ENCODE measurements at regions not wholly inside any gene's neighbourhood (a gene's known extent, or its start where the extent isn't known, plus 50 kb on each side); places are given as distances from the start of the nearest gene placed in this dataset.
A peak's percentile ranks its signal among the peaks of the same experiment; 100 is the strongest.

GRCh38 chr1:219383281-219383680, 209.6 kb downstream of the LYPLAL1 start:
- no peak overlapping the region for H3K23ac ChIP-seq (ENCODE audit: low read length in 2 of 2)
- no peak overlapping the region for H3K18ac ChIP-seq (ENCODE audit: low read depth in 1 of 2, low read length in 2 of 2)
- H3K4me2 ChIP-seq (ENCODE audit: low read length, poor library complexity, severe bottlenecking), result no peak overlapping the region
- no peak overlapping the region for H3K14ac ChIP-seq (ENCODE audit: low read length in 2 of 2)
- H4K91ac ChIP-seq (ENCODE audit: low read length), result no peak overlapping the region
- no peaks in the 10 kb centered on the region for H3K27me3 ChIP-seq (ENCODE audit: control insufficient read depth in 1 of 2, insufficient read depth in 1 of 2, low read length in 2 of 2)
- no peak overlapping the region for H2AFZ ChIP-seq (ENCODE audit: low read depth, low read length)
- no peaks in the 10 kb centered on the region for H3K36me3 ChIP-seq (ENCODE audit: control insufficient read depth in 1 of 2, insufficient read depth in 2 of 2, low read depth in 1 of 2, low read length in 2 of 2)
- H3K27ac ChIP-seq (ENCODE audit: low read length, poor library complexity, severe bottlenecking), result no peak overlapping the region
- no peak overlapping the region for H3K4ac ChIP-seq (ENCODE audit: low read depth in 1 of 2, low read length in 2 of 2)
- H3K4me3 ChIP-seq (ENCODE audit: insufficient read depth in 1 of 2, low read depth in 1 of 2, low read length in 2 of 2), result no peak overlapping the region
- no peak overlapping the region for H4K8ac ChIP-seq (ENCODE audit: low read length)
- no peaks in the 10 kb centered on the region for H3K9me3 ChIP-seq (ENCODE audit: control insufficient read depth, low read length)
- H3K79me1 ChIP-seq (replicated peaks; ENCODE audit: low read length, poor library complexity, severe bottlenecking), result no peaks in the 10 kb centered on the region
- DNase-seq, result no peak
- no peak overlapping the region for H2AK5ac ChIP-seq (ENCODE audit: low read length, severe bottlenecking)
- peaks cover 6% of the 10 kb centered on the region for H3K4me1 ChIP-seq (ENCODE audit: control insufficient read depth, insufficient read depth, low read depth, low read length)
- H2BK15ac ChIP-seq (ENCODE audit: low read depth, poor library complexity, severe bottlenecking), result no peak overlapping the region
- no peak overlapping the region for H2BK12ac ChIP-seq (ENCODE audit: low read length in 2 of 2)
- H3K9ac ChIP-seq (ENCODE audit: low read length), result no peak overlapping the region
- no peak overlapping the region for H2BK120ac ChIP-seq (ENCODE audit: low read depth, low read length)
- H2BK5ac ChIP-seq (ENCODE audit: low read depth, low read length, poor library complexity, severe bottlenecking), result no peak overlapping the region

- Histone ChIP-seq H3K79me1 (replicated peaks; ENCODE audit: low read length, poor library complexity, severe bottlenecking) (no peaks in the 10 kb centered on the region), H3K4ac (ENCODE audit: low read depth in 1 of 2, low read length in 2 of 2) (no peak overlapping the region), H3K27ac (ENCODE audit: low read length, poor library complexity, severe bottlenecking) (no peak overlapping the region), H3K36me3 (ENCODE audit: control insufficient read depth in 1 of 2, insufficient read depth in 2 of 2, low read depth in 1 of 2, low read length in 2 of 2) (no peaks in the 10 kb centered on the region), H2BK120ac (ENCODE audit: low read depth, low read length) (no peak overlapping the region), H2BK12ac (ENCODE audit: low read length in 2 of 2) (no peak overlapping the region), H2BK5ac (ENCODE audit: low read depth, low read length, poor library complexity, severe bottlenecking) (no peak overlapping the region), H4K91ac (ENCODE audit: low read length) (no peak overlapping the region), H3K18ac (ENCODE audit: low read depth in 1 of 2, low read length in 2 of 2) (no peak overlapping the region), H3K4me2 (ENCODE audit: low read length, poor library complexity, severe bottlenecking) (no peak overlapping the region), H3K9me3 (ENCODE audit: control insufficient read depth, low read length) (no peaks in the 10 kb centered on the region), H2BK15ac (ENCODE audit: low read depth, poor library complexity, severe bottlenecking) (no peak overlapping the region), H3K14ac (ENCODE audit: low read length in 2 of 2) (no peak overlapping the region), H2AFZ (ENCODE audit: low read depth, low read length) (no peak overlapping the region), H3K9ac (ENCODE audit: low read length) (no peak overlapping the region), H3K4me1 (ENCODE audit: control insufficient read depth, insufficient read depth, low read depth, low read length) (peaks cover 6% of the 10 kb centered on the region), H4K8ac (ENCODE audit: low read length) (no peak overlapping the region), H3K23ac (ENCODE audit: low read length in 2 of 2) (no peak overlapping the region), H3K4me3 (ENCODE audit: insufficient read depth in 1 of 2, low read depth in 1 of 2, low read length in 2 of 2) (no peak overlapping the region), H2AK5ac (ENCODE audit: low read length, severe bottlenecking) (no peak overlapping the region), H3K27me3 (ENCODE audit: control insufficient read depth in 1 of 2, insufficient read depth in 1 of 2, low read length in 2 of 2) (no peaks in the 10 kb centered on the region)
- no peak for DNase-seq
- no CpG with 5 or more reads among the region's 1 CpG for WGBS
These were observed 207.7 kb downstream of the LYPLAL1 start for GRCh38 chr1:219381396-219381795.

GRCh38 chr1:219380463-219380862, 206.8 kb downstream of the LYPLAL1 start:
- H3K79me1 ChIP-seq (replicated peaks; ENCODE audit: low read length, poor library complexity, severe bottlenecking), result no peaks in the 10 kb centered on the region
- no peak overlapping the region for H2BK15ac ChIP-seq (ENCODE audit: low read depth, poor library complexity, severe bottlenecking)
- H3K18ac ChIP-seq (ENCODE audit: low read depth in 1 of 2, low read length in 2 of 2), result no peak overlapping the region
- H2BK120ac ChIP-seq (ENCODE audit: low read depth, low read length), result no peak overlapping the region
- no peak overlapping the region for H3K14ac ChIP-seq (ENCODE audit: low read length in 2 of 2)
- H3K27me3 ChIP-seq (ENCODE audit: control insufficient read depth in 1 of 2, insufficient read depth in 1 of 2, low read length in 2 of 2), result no peaks in the 10 kb centered on the region
- no peak overlapping the region for H2BK12ac ChIP-seq (ENCODE audit: low read length in 2 of 2)
- H3K23ac ChIP-seq (ENCODE audit: low read length in 2 of 2), result no peak overlapping the region
- H3K9ac ChIP-seq (ENCODE audit: low read length), result no peak overlapping the region
- no peak overlapping the region for H4K8ac ChIP-seq (ENCODE audit: low read length)
- H3K4ac ChIP-seq (ENCODE audit: low read depth in 1 of 2, low read length in 2 of 2), result no peak overlapping the region
- 94% methylated on average over 4 of the region's 5 CpGs for WGBS
- H3K9me3 ChIP-seq (ENCODE audit: control insufficient read depth, low read length), result no peaks in the 10 kb centered on the region
- DNase-seq, result no peak
- H2AK5ac ChIP-seq (ENCODE audit: low read length, severe bottlenecking), result peak overlapping the region; percentile 95
- peaks cover 6% of the 10 kb centered on the region for H3K4me1 ChIP-seq (ENCODE audit: control insufficient read depth, insufficient read depth, low read depth, low read length)
- H3K4me2 ChIP-seq (ENCODE audit: low read length, poor library complexity, severe bottlenecking), result no peak overlapping the region
- no peak overlapping the region for H4K91ac ChIP-seq (ENCODE audit: low read length)
- H3K36me3 ChIP-seq (ENCODE audit: control insufficient read depth in 1 of 2, insufficient read depth in 2 of 2, low read depth in 1 of 2, low read length in 2 of 2), result no peaks in the 10 kb centered on the region
- H2AFZ ChIP-seq (ENCODE audit: low read depth, low read length), result no peak overlapping the region
- no peak overlapping the region for H2BK5ac ChIP-seq (ENCODE audit: low read depth, low read length, poor library complexity, severe bottlenecking)
- no peak overlapping the region for H3K27ac ChIP-seq (ENCODE audit: low read length, poor library complexity, severe bottlenecking)
- H3K4me3 ChIP-seq (ENCODE audit: insufficient read depth in 1 of 2, low read depth in 1 of 2, low read length in 2 of 2), result no peak overlapping the region

- Histone ChIP-seq H3K9me3 (ENCODE audit: control insufficient read depth, low read length) (no peaks in the 10 kb centered on the region), H3K4me3 (ENCODE audit: insufficient read depth in 1 of 2, low read depth in 1 of 2, low read length in 2 of 2) (no peak overlapping the region), H3K27ac (ENCODE audit: low read length, poor library complexity, severe bottlenecking) (peak overlapping the region; percentile 25), H2AFZ (ENCODE audit: low read depth, low read length) (no peak overlapping the region), H3K14ac (ENCODE audit: low read length in 2 of 2) (no peak overlapping the region), H2AK5ac (ENCODE audit: low read length, severe bottlenecking) (peak overlapping the region; percentile 16), H3K9ac (ENCODE audit: low read length) (no peak overlapping the region), H2BK120ac (ENCODE audit: low read depth, low read length) (no peak overlapping the region), H3K4me1 (ENCODE audit: control insufficient read depth, insufficient read depth, low read depth, low read length) (peaks cover 6% of the 10 kb centered on the region), H3K79me1 (replicated peaks; ENCODE audit: low read length, poor library complexity, severe bottlenecking) (no peaks in the 10 kb centered on the region), H2BK12ac (ENCODE audit: low read length in 2 of 2) (no peak overlapping the region), H3K18ac (ENCODE audit: low read depth in 1 of 2, low read length in 2 of 2) (no peak overlapping the region), H3K36me3 (ENCODE audit: control insufficient read depth in 1 of 2, insufficient read depth in 2 of 2, low read depth in 1 of 2, low read length in 2 of 2) (no peaks in the 10 kb centered on the region), H3K27me3 (ENCODE audit: control insufficient read depth in 1 of 2, insufficient read depth in 1 of 2, low read length in 2 of 2) (no peaks in the 10 kb centered on the region), H2BK5ac (ENCODE audit: low read depth, low read length, poor library complexity, severe bottlenecking) (no peak overlapping the region), H4K91ac (ENCODE audit: low read length) (no peak overlapping the region), H2BK15ac (ENCODE audit: low read depth, poor library complexity, severe bottlenecking) (no peak overlapping the region), H3K4ac (ENCODE audit: low read depth in 1 of 2, low read length in 2 of 2) (no peak overlapping the region), H3K23ac (ENCODE audit: low read length in 2 of 2) (no peak overlapping the region), H4K8ac (ENCODE audit: low read length) (no peak overlapping the region), H3K4me2 (ENCODE audit: low read length, poor library complexity, severe bottlenecking) (no peak overlapping the region)
- no peak for DNase-seq
- WGBS, result 58% methylated on average over 1 of the region's 2 CpGs
These were observed 206.0 kb downstream of the LYPLAL1 start for GRCh38 chr1:219379691-219380090.

Measured in mesenchymal stem cell (in vitro differentiated cells and primary cell).